HEK293 (cell line): ENCODE measurements at regions not wholly inside any gene's neighbourhood (a gene's known extent, or its start where the extent isn't known, plus 50 kb on each side); places are given as distances from the start of the nearest gene placed in this dataset.

Experiments used
- CTCF ChIA-PET: fragments of 350-600 bp; formaldehyde crosslinking; extraction: SDS; loops from one replicate; lab custom pipeline; 2021; ENCODE audit warnings: antibody characterized with exemption; lab: Yijun Ruan, JAX
- POLR2A ChIA-PET: fragments of 300-600 bp; formaldehyde crosslinking; extraction: SDS; loops from one replicate; lab custom pipeline; 2020; ENCODE audit warnings: antibody characterized with exemption, inconsistent platforms; lab: Yijun Ruan, JAX
- H3K27ac ChIP-seq: fragments of 200-500 bp; sonication (Bioruptor generic); 2 replicates; pipeline ENCODE4 v1.5.1; 2014; ENCODE audit warnings: low read depth, low read length, control low read depth, inconsistent platforms; ENCODE audit errors: extremely low read depth
- H3K36me3 ChIP-seq, 2 experiments: fragments of 200-500 bp in 1 of 2; sonication (Bioruptor generic) in 1 of 2; 1 replicate in 1 of 2; 2 replicates in 1 of 2; pipeline ENCODE4 v1.5.1; 2014 to 2017; ENCODE audit warnings: inconsistent platforms in 2 of 2, low read length in 2 of 2; ENCODE audit not compliant: control insufficient read depth in 2 of 2, insufficient read depth in 1 of 2
- H3K4me1 ChIP-seq: fragments of 200-500 bp; sonication (Bioruptor generic); 2 replicates; pipeline ENCODE4 v1.5.1; 2014; ENCODE audit warnings: mild to moderate bottlenecking, low read length, inconsistent platforms; ENCODE audit not compliant: control insufficient read depth, insufficient read depth
- H3K4me3 ChIP-seq: 2 replicates; pipeline ENCODE4 v1.5.1; 2011; ENCODE audit warnings: low read depth, mild to moderate bottlenecking, control low read depth, low read length, moderate library complexity
- H3K9me3 ChIP-seq: fragments of 200-500 bp; sonication (Bioruptor generic); 2 replicates; pipeline ENCODE4 v1.5.1; 2014; ENCODE audit warnings: low read depth, low read length, inconsistent platforms; ENCODE audit not compliant: control insufficient read depth, insufficient read depth
- MYNN ChIP-seq: fragments of 450-650 bp; formaldehyde crosslinking; IDR thresholded peaks from 2 replicates; pipeline ENCODE4 v1.5.1; 2016; ENCODE audit warnings: missing biosample characterization, missing genetic modification characterization, borderline replicate concordance
- ZNF121 ChIP-seq: fragments of 450-650 bp; formaldehyde crosslinking; IDR thresholded peaks from 2 replicates; pipeline ENCODE4 v1.5.1; 2016; ENCODE audit warnings: missing biosample characterization, missing genetic modification characterization
- ZNF529 ChIP-seq: fragments of 450-650 bp; formaldehyde crosslinking; IDR thresholded peaks from 2 replicates; pipeline ENCODE4 v1.5.1; 2017; ENCODE audit warnings: missing genetic modification characterization, missing biosample characterization; ENCODE audit not compliant: insufficient replicate concordance
- ZNF707 ChIP-seq: fragments of 450-650 bp; formaldehyde crosslinking; IDR thresholded peaks from 2 replicates; pipeline ENCODE4 v1.5.1; 2016; ENCODE audit warnings: missing biosample characterization, missing genetic modification characterization
- ZNF792 ChIP-seq: fragments of 450-650 bp; formaldehyde crosslinking; IDR thresholded peaks from 2 replicates; pipeline ENCODE4 v1.5.1; 2016; ENCODE audit warnings: missing biosample characterization, missing genetic modification characterization
- ZXDB ChIP-seq: fragments of 450-650 bp; formaldehyde crosslinking; IDR thresholded peaks from 2 replicates; pipeline ENCODE4 v1.5.1; 2016; ENCODE audit warnings: missing biosample characterization, missing genetic modification characterization
- TF ChIP-seq, protein P1 (sequence below): fragments of 450-650 bp; formaldehyde crosslinking; IDR thresholded peaks from 2 replicates; pipeline ENCODE4 v1.5.1; 2017; ENCODE audit warnings: missing biosample characterization, missing genetic modification characterization
- TF ChIP-seq, protein P2 (sequence below): fragments of 450-650 bp; formaldehyde crosslinking; IDR thresholded peaks from 2 replicates; pipeline ENCODE4 v1.5.1; 2017; ENCODE audit warnings: missing biosample characterization, missing genetic modification characterization
- TF ChIP-seq, protein P3 (sequence below): fragments of 450-650 bp; formaldehyde crosslinking; IDR thresholded peaks from 2 replicates; pipeline ENCODE4 v1.5.1; 2016; ENCODE audit warnings: missing biosample characterization, missing genetic modification characterization
- TF ChIP-seq, protein P4 (sequence below): fragments of 450-650 bp; formaldehyde crosslinking; IDR thresholded peaks from 2 replicates; pipeline ENCODE4 v1.5.1; 2016; ENCODE audit warnings: missing biosample characterization, missing genetic modification characterization, low read depth
- TF ChIP-seq, protein P5 (sequence below): fragments of 450-650 bp; formaldehyde crosslinking; IDR thresholded peaks from 2 replicates; pipeline ENCODE4 v1.5.1; 2017; ENCODE audit warnings: missing biosample characterization, missing genetic modification characterization
- TF ChIP-seq, protein P6 (sequence below): fragments of 450-650 bp; formaldehyde crosslinking; IDR thresholded peaks from 2 replicates; pipeline ENCODE4; 2016; ENCODE audit warnings: missing biosample characterization, missing genetic modification characterization
- TF ChIP-seq, protein P7 (sequence below): fragments of 450-650 bp; formaldehyde crosslinking; conservative IDR thresholded peaks from 2 replicates; pipeline ENCODE4 v1.5.1; 2016; ENCODE audit warnings: low read depth, missing biosample characterization, missing genetic modification characterization

DNA sequence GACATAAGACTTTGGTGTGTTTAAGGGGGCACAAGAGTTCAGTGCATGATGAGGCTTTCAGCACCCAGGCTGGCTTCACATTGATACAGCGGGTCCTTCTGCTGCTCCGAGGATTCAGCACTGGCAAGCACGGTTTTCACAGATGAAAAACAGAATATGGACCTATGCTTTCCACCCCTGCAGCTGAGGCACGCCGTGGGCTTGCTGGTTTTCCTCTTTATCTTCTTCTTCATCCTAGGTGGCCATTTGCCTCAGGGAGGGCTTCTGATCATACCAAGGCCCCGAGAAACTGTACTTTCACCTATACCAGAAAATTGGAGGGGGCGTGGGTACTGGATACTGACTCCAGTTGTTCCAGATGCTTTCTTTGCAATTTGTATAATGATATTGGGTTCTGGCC lies 277.1 kb upstream of the ZNF32 start (continued):
- TF ChIP-seq, protein P1, sequence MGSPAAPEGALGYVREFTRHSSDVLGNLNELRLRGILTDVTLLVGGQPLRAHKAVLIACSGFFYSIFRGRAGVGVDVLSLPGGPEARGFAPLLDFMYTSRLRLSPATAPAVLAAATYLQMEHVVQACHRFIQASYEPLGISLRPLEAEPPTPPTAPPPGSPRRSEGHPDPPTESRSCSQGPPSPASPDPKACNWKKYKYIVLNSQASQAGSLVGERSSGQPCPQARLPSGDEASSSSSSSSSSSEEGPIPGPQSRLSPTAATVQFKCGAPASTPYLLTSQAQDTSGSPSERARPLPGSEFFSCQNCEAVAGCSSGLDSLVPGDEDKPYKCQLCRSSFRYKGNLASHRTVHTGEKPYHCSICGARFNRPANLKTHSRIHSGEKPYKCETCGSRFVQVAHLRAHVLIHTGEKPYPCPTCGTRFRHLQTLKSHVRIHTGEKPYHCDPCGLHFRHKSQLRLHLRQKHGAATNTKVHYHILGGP (tag by site-specific recombination), result no peak
- TF ChIP-seq, protein P2, sequence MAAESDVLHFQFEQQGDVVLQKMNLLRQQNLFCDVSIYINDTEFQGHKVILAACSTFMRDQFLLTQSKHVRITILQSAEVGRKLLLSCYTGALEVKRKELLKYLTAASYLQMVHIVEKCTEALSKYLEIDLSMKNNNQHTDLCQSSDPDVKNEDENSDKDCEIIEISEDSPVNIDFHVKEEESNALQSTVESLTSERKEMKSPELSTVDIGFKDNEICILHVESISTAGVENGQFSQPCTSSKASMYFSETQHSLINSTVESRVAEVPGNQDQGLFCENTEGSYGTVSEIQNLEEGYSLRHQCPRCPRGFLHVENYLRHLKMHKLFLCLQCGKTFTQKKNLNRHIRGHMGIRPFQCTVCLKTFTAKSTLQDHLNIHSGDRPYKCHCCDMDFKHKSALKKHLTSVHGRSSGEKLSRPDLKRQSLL (tag by site-specific recombination), result no peak
- TF ChIP-seq ZNF529 (tag by site-specific recombination) (no peak), ZXDB (no peak), ZNF121 (tag by site-specific recombination) (no peak)

DNA sequence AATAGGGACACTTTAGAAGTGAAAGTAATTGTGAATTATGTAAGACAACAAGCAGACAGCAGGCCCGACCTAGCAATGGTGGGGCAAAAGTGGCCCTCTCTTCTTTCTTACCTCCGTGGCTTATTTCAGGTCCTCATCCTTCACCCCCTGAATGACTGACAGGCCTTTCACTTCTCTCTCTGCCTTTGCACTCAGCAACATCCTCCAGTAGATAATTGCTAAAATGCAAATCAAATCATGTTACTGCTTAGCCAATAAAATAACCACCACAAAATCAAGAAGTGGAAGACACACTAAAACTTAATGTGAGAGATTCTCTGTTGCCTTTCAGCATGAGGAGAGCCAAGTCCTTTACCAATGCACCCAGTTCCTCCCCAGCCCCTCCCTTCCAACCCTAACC lies 274.6 kb upstream of the ZNF32 start:
- TF ChIP-seq, protein P3, sequence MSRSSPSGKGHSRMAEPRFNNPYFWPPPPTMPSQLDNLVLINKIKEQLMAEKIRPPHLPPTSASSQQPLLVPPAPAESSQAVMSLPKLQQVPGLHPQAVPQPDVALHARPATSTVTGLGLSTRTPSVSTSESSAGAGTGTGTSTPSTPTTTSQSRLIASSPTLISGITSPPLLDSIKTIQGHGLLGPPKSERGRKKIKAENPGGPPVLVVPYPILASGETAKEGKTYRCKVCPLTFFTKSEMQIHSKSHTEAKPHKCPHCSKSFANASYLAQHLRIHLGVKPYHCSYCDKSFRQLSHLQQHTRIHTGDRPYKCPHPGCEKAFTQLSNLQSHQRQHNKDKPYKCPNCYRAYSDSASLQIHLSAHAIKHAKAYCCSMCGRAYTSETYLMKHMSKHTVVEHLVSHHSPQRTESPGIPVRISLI (tag by site-specific recombination), result no peak
- TF ChIP-seq, protein P4, sequence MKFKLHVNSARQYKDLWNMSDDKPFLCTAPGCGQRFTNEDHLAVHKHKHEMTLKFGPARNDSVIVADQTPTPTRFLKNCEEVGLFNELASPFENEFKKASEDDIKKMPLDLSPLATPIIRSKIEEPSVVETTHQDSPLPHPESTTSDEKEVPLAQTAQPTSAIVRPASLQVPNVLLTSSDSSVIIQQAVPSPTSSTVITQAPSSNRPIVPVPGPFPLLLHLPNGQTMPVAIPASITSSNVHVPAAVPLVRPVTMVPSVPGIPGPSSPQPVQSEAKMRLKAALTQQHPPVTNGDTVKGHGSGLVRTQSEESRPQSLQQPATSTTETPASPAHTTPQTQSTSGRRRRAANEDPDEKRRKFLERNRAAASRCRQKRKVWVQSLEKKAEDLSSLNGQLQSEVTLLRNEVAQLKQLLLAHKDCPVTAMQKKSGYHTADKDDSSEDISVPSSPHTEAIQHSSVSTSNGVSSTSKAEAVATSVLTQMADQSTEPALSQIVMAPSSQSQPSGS (tag by site-specific recombination), result no peak
- no peak for TF ChIP-seq ZNF707 (tag by site-specific recombination)
- TF ChIP-seq MYNN (tag by site-specific recombination), result no peak
- TF ChIP-seq, protein P5, sequence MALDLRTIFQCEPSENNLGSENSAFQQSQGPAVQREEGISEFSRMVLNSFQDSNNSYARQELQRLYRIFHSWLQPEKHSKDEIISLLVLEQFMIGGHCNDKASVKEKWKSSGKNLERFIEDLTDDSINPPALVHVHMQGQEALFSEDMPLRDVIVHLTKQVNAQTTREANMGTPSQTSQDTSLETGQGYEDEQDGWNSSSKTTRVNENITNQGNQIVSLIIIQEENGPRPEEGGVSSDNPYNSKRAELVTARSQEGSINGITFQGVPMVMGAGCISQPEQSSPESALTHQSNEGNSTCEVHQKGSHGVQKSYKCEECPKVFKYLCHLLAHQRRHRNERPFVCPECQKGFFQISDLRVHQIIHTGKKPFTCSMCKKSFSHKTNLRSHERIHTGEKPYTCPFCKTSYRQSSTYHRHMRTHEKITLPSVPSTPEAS, result no peak
- TF ChIP-seq, protein P6, sequence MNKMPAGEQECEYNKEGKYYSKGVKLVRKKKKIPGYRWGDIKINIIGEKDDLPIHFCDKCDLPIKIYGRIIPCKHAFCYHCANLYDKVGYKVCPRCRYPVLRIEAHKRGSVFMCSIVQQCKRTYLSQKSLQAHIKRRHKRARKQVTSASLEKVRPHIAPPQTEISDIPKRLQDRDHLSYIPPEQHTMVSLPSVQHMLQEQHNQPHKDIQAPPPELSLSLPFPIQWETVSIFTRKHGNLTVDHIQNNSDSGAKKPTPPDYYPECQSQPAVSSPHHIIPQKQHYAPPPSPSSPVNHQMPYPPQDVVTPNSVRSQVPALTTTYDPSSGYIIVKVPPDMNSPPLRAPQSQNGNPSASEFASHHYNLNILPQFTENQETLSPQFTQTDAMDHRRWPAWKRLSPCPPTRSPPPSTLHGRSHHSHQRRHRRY, result no peak
- TF ChIP-seq, protein P7, sequence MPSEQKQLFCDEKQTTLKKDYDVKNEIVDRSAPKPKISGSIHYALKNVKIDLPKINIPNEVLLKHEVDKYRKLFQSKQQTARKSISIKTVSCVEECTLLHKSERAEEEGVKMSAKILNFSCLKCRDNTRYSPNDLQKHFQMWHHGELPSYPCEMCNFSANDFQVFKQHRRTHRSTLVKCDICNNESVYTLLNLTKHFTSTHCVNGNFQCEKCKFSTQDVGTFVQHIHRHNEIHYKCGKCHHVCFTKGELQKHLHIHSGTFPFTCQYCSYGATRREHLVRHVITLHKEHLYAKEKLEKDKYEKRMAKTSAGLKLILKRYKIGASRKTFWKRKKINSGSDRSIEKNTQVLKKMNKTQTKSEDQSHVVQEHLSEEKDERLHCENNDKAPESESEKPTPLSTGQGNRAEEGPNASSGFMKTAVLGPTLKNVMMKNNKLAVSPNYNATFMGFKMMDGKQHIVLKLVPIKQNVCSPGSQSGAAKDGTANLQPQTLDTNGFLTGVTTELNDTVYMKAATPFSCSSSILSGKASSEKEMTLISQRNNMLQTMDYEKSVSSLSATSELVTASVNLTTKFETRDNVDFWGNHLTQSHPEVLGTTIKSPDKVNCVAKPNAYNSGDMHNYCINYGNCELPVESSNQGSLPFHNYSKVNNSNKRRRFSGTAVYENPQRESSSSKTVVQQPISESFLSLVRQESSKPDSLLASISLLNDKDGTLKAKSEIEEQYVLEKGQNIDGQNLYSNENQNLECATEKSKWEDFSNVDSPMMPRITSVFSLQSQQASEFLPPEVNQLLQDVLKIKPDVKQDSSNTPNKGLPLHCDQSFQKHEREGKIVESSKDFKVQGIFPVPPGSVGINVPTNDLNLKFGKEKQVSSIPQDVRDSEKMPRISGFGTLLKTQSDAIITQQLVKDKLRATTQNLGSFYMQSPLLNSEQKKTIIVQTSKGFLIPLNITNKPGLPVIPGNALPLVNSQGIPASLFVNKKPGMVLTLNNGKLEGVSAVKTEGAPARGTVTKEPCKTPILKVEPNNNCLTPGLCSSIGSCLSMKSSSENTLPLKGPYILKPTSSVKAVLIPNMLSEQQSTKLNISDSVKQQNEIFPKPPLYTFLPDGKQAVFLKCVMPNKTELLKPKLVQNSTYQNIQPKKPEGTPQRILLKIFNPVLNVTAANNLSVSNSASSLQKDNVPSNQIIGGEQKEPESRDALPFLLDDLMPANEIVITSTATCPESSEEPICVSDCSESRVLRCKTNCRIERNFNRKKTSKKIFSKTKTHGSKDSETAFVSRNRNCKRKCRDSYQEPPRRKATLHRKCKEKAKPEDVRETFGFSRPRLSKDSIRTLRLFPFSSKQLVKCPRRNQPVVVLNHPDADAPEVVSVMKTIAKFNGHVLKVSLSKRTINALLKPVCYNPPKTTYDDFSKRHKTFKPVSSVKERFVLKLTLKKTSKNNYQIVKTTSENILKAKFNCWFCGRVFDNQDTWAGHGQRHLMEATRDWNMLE (tag by site-specific recombination), result no peak
- no peak for TF ChIP-seq ZNF792 (tag by site-specific recombination)
- ChIA-PET POLR2A (no interaction called here), CTCF (no interaction called here)
- no peak overlapping the region for H3K27ac ChIP-seq
- no peaks in the 10 kb centered on the region for H3K36me3 ChIP-seq
- no peaks in the 10 kb centered on the region for H3K4me1 ChIP-seq
- H3K4me3 ChIP-seq, result no peak overlapping the region
- no peaks in the 10 kb centered on the region for H3K9me3 ChIP-seq
